ENCODE measurements at regions not wholly inside any gene's neighbourhood (a gene's known extent, or its start where the extent isn't known, plus 50 kb on each side); places are given as distances from the start of the nearest gene placed in this dataset.

DNA sequence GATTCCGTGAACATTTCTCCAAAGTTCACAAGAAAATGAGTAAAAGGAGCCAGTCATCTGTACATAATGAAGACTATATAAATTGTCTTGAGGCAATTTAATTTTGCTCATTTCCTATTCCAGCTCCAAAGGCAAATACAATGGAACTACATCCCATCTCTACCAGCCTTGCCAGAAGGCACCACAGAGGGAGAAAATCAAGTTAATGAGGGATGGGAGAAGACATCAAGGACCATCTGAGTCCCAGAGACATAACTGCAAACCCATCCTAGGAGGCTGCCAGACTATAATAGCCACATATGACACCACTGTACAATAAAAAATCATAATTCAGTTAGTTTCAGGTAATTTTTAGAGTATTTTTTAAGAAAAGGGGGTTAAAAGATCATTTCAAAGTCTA is 136.3 kb upstream of the RGMB start:
- TF ChIP-seq, protein P1, sequence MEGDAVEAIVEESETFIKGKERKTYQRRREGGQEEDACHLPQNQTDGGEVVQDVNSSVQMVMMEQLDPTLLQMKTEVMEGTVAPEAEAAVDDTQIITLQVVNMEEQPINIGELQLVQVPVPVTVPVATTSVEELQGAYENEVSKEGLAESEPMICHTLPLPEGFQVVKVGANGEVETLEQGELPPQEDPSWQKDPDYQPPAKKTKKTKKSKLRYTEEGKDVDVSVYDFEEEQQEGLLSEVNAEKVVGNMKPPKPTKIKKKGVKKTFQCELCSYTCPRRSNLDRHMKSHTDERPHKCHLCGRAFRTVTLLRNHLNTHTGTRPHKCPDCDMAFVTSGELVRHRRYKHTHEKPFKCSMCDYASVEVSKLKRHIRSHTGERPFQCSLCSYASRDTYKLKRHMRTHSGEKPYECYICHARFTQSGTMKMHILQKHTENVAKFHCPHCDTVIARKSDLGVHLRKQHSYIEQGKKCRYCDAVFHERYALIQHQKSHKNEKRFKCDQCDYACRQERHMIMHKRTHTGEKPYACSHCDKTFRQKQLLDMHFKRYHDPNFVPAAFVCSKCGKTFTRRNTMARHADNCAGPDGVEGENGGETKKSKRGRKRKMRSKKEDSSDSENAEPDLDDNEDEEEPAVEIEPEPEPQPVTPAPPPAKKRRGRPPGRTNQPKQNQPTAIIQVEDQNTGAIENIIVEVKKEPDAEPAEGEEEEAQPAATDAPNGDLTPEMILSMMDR (IDR thresholded peaks at IDR 0.05; ENCODE audit: extremely low read depth, missing control alignments): no peak
- no peak for DNase-seq (ENCODE audit: low spot score)

DNA sequence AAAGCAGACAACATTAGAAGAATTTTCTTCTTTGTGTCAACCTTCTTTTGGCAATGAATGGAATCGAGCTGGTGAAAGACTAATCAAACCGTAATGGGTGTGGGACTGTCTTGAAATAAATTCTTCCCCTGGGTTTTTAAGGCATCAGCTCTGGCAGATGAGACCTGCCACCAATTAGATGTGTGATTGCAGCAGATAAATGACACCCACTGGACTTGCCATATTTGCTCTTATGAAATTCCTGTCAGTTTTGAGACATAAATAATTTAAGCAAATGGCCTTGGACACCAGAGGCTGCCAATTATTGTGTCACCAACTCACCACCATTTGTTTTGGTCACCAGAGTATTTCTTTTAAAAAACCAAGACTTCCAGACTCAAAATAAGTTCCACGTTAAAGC is 135.9 kb upstream of the RGMB start:
- TF ChIP-seq, protein P1 (IDR thresholded peaks at IDR 0.05; ENCODE audit: extremely low read depth, missing control alignments): no peak
- no peak for DNase-seq (ENCODE audit: low spot score)

DNA sequence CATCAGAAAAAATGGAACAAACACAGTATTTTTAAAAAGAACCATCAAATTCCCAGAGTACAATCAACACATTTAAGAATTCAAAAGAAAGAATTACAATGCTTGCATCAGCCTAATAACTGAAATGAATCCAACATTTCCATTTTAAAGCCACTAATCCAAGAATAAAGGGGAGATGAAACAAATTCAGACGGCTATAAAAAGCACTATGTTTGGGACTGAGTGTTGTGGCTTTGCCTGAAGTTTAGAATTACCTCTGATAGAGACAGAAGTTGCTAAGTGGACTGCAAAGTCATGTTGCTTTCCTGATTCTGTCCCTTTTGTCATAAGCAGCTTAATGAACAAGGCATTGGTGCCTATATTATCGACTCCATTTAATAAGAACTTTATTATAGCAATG is 135.4 kb upstream of the RGMB start:
- DNase-seq (ENCODE audit: low spot score): no peak
- TF ChIP-seq, protein P1 (IDR thresholded peaks at IDR 0.05; ENCODE audit: extremely low read depth, missing control alignments): no peak

DNA sequence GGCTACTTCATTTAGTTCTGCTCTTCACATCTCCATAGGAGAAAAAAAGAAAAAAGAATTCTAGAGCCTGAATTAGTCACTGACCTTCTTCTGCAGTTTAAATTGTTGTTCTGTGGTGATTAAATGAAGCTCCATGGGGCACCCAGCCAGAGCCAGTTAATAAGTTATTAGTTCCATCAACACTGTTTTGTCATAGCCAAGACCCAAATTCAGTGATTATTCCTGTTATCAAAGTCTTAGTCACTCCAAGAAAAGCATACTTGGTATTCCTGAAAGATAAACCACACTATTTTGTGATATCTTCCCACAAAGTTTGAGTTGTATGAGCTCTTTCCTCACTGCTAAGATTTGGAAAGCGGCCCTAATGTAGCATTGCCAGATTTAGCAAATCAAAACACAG is 134.8 kb upstream of the RGMB start:
- no peak for DNase-seq (ENCODE audit: low spot score)
- TF ChIP-seq, protein P1 (IDR thresholded peaks at IDR 0.05; ENCODE audit: extremely low read depth, missing control alignments): no peak

DNA sequence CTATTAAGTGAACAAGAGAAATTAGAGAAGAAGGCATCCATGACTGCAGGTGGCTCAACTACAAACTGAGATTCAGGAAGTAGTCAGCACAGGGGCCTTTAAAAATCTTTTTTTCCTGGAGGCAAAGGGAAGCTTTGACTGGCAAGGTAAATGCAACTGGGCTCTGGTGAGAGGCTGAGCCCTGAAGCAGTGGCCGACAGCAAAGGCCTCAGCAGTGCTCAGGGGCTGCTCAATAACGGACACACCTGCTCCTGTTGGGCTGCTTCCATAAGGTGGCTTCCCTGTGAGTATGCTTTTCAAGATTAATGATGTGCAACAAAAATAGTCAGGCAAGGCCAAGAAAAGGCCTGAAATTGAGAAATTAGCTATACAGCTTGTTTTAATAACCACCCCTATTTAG is 134.2 kb upstream of the RGMB start:
- TF ChIP-seq, protein P1 (IDR thresholded peaks at IDR 0.05; ENCODE audit: extremely low read depth, missing control alignments): no peak
- no peak for DNase-seq (ENCODE audit: low spot score)

DNA sequence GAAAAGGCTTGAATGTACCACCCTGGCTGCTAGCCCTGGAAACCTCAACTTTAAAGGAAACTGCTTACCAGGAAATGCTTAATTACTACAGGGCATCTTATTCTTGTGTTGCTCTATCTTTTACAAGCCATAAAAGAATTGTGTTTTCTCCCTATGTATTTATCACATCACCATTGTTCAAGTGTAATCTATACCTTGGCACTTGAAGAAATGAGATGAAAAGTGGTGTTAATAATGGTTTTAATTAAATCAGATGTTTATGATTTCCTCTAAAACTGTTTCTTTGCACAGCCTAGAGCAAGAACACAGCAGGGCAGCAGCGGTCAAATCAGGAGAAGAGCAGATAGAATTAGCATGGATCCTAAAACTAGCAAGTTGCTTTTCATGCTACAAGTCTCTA is 131.8 kb upstream of the RGMB start:
- no peak for DNase-seq (ENCODE audit: low spot score)
- TF ChIP-seq, protein P1 (IDR thresholded peaks at IDR 0.05; ENCODE audit: extremely low read depth, missing control alignments): no peak

DNA sequence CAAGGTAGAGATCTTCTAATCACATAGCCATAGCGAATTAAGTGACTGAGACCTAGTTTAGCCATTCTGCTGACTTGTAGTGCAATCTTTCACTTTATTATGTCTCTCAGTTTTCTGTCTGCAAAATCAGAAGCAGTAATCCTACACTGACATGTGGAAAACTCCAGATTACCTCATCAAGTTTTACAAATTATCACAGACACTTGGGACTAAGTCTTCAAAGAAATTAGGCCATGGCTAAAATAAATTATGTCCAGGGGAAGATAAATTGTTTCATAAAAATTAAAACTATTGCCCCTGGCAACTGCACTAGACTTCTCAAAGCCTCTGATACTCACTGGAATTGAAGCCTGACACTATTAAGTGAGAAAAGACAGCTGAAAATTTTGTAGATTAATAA is 129.9 kb upstream of the RGMB start:
- no peak for DNase-seq (ENCODE audit: low spot score)
- TF ChIP-seq, protein P1 (IDR thresholded peaks at IDR 0.05; ENCODE audit: extremely low read depth, missing control alignments): no peak

All from GM20000 (cell line).